A673 (cell line): ENCODE measurements at regions not wholly inside any gene's neighbourhood (a gene's known extent, or its start where the extent isn't known, plus 50 kb on each side); places are given as distances from the start of the nearest gene placed in this dataset.

Experiments used
- BruUV-seq: library from RNA; stranded (reverse); fragments of 400-500 nt; replicated peaks from 2 replicates; lab custom pipeline; 2021; lab: Mats Ljungman, UMichigan
- CTCF ChIA-PET: fragments of 300-600 bp; sonication (Branson Sonifier 250); formaldehyde crosslinking; loops from one replicate; lab custom pipeline; 2022; ENCODE audit warnings: antibody characterized with exemption; lab: Charles Lee
- POLR2A ChIA-PET: fragments of 300-600 bp; sonication (Branson Sonifier 250); formaldehyde crosslinking; loops from one replicate; lab custom pipeline; 2022; ENCODE audit warnings: antibody characterized with exemption; ENCODE audit not compliant: low non-redundant PET; lab: Charles Lee
- DNase-seq: peaks from one replicate; pipeline ENCODE4 v3.0.0-alpha.2; 2015; ENCODE audit warnings: low spot score
- H3K27ac ChIP-seq: fragments of 200-600 bp; sonication (generic); 2 replicates; pipeline ENCODE4 v1.5.1; 2016; ENCODE audit warnings: mixed run types, low read depth, mild to moderate bottlenecking, mixed read lengths, antibody characterized with exemption, low read length; ENCODE audit not compliant: poor library complexity, severe bottlenecking
- H3K27me3 ChIP-seq: fragments of 200-600 bp; sonication (generic); replicated peaks from 2 replicates; pipeline ENCODE4 v1.6.1; 2017; ENCODE audit warnings: mixed run types, low read depth, mild to moderate bottlenecking, mixed read lengths, antibody characterized with exemption, low read length; ENCODE audit not compliant: insufficient read depth, poor library complexity
- H3K36me3 ChIP-seq: fragments of 200-600 bp; sonication (generic); 2 replicates; pipeline ENCODE4 v1.6.1; 2016; ENCODE audit warnings: mixed run types, mild to moderate bottlenecking, mixed read lengths, antibody characterized with exemption, low read length; ENCODE audit not compliant: insufficient read depth, poor library complexity, severe bottlenecking
- H3K4me1 ChIP-seq: fragments of 200-600 bp; sonication (generic); 2 replicates; pipeline ENCODE4 v1.6.1; 2017; ENCODE audit warnings: mixed run types, mild to moderate bottlenecking, mixed read lengths, antibody characterized with exemption, low read length; ENCODE audit not compliant: insufficient read depth, poor library complexity, severe bottlenecking
- H3K4me3 ChIP-seq: fragments of 200-600 bp; sonication (generic); 2 replicates; pipeline ENCODE4 v1.5.1; 2016; ENCODE audit warnings: low read depth, mixed run types, mild to moderate bottlenecking, mixed read lengths, low read length; ENCODE audit not compliant: poor library complexity, severe bottlenecking
- H3K9me3 ChIP-seq: fragments of 200-600 bp; sonication (generic); 2 replicates; pipeline ENCODE4 v1.6.1; 2016; ENCODE audit warnings: mixed run types, low read depth, mild to moderate bottlenecking, mixed read lengths, antibody characterized with exemption, low read length; ENCODE audit not compliant: poor library complexity, severe bottlenecking
- EZH2 ChIP-seq: fragments of 200-600 bp; sonication (generic); IDR thresholded peaks from 2 replicates; pipeline ENCODE4 v1.6.1; 2017; ENCODE audit warnings: borderline replicate concordance, low read depth, mild to moderate bottlenecking, mixed read lengths, antibody characterized with exemption, low read length; ENCODE audit not compliant: poor library complexity, severe bottlenecking
- intact Hi-C: fragments of 100-400 bp; cut with micrococcal nuclease; formaldehyde crosslinking; loops from one replicate; pipeline ENCODE4 v1.10.0; 2022; ENCODE audit not compliant: unreplicated experiment
- TF ChIP-seq, protein P1 (sequence below): fragments of 300-800, 200-600 bp; sonication (generic); conservative IDR thresholded peaks from 2 replicates; pipeline ENCODE4 v1.5.1; 2017; ENCODE audit warnings: low read depth, mild to moderate bottlenecking, antibody characterized with exemption, low read length, moderate library complexity, mixed read lengths

DNA sequence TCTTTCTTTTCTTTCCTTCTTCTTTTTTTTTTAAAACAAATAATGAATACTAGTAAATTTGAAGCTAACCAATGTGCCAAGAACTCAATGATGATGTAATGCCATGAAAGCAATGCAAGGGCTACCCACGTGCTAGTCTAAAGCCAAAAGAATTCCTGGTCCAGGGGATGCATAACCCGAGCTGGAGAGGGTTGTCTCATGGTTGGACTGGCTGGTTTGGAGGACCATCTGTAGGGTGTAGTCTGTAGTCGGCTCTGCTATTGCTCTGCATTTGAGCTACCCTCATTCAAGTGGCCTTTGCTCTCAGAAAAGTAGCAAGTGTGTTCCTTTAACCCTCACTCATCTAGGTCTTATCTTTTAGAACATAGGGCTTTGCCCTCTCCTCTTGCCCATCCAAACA lies 469.6 kb upstream of the CELF4 start:
- no peaks in the 10 kb centered on the region for H3K36me3 ChIP-seq
- no peak for TF ChIP-seq EZH2
- TF ChIP-seq, protein P1, sequence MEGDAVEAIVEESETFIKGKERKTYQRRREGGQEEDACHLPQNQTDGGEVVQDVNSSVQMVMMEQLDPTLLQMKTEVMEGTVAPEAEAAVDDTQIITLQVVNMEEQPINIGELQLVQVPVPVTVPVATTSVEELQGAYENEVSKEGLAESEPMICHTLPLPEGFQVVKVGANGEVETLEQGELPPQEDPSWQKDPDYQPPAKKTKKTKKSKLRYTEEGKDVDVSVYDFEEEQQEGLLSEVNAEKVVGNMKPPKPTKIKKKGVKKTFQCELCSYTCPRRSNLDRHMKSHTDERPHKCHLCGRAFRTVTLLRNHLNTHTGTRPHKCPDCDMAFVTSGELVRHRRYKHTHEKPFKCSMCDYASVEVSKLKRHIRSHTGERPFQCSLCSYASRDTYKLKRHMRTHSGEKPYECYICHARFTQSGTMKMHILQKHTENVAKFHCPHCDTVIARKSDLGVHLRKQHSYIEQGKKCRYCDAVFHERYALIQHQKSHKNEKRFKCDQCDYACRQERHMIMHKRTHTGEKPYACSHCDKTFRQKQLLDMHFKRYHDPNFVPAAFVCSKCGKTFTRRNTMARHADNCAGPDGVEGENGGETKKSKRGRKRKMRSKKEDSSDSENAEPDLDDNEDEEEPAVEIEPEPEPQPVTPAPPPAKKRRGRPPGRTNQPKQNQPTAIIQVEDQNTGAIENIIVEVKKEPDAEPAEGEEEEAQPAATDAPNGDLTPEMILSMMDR = no peak
- BruUV-seq = no TSS peak
- no peak overlapping the region for H3K4me3 ChIP-seq
- DNase-seq = no peak
- no peak overlapping the region for H3K27ac ChIP-seq
- ChIA-PET POLR2A (no interaction called here), CTCF (no interaction called here)
- no peaks in the 10 kb centered on the region for H3K27me3 ChIP-seq
- H3K9me3 ChIP-seq = no peaks in the 10 kb centered on the region
- intact Hi-C loops = no loop called here
- H3K4me1 ChIP-seq = no peaks in the 10 kb centered on the region

DNA sequence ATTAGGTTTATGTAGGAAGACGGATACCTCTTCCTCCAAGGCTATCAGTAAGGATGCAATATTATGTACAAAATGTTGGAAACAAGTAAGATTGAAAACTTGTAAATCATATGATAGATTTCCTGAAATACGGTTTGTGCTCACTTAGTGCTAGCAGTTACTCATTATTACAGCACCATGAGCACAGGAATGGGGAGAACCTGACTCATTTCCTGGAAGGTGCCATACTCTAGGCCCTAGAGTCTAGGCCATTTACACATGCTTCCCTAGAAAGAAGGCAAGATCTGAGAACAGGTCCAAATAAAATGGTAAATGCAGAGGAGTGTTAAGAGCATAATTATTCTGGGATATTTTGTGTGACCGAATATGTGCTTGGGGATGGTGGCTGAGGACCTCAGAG lies 467.7 kb upstream of the CELF4 start:
- Histone ChIP-seq H3K9me3 (no peaks in the 10 kb centered on the region), H3K27ac (no peak overlapping the region), H3K36me3 (no peaks in the 10 kb centered on the region), H3K4me3 (no peak overlapping the region), H3K27me3 (no peaks in the 10 kb centered on the region), H3K4me1 (no peaks in the 10 kb centered on the region)
- intact Hi-C loops = no loop called here
- TF ChIP-seq, protein P1 = no peak
- TF ChIP-seq EZH2 = no peak
- CTCF ChIA-PET = no interaction called here
- DNase-seq = no peak
- POLR2A ChIA-PET = no interaction called here
- no TSS peak for BruUV-seq

DNA sequence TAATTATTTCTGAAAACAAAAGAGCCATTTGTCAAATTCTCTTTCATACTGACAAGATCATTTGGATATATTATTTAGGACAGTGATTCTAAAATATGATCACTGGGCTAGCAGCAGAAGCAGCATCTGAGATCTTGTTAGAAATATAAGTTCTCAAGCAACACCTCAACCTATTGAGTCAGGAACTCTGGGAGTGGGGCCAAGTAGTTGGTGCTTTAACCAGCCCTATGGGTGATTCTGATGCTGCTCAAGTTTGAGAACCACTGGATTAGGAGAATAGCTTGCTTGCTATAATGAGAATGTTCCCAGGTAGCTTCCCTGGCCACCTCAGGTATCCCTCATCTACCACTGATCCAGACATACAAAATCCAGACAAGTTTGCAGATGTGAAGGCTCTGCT lies 466.9 kb upstream of the CELF4 start:
- no peak for DNase-seq
- H3K36me3 ChIP-seq = no peaks in the 10 kb centered on the region
- ChIA-PET POLR2A (no interaction called here), CTCF (no interaction called here)
- BruUV-seq = no TSS peak
- H3K27ac ChIP-seq = no peak overlapping the region
- no peak overlapping the region for H3K4me3 ChIP-seq
- no peaks in the 10 kb centered on the region for H3K4me1 ChIP-seq
- TF ChIP-seq EZH2 = no peak
- TF ChIP-seq, protein P1 = no peak
- no peaks in the 10 kb centered on the region for H3K27me3 ChIP-seq
- intact Hi-C loops = no loop called here
- H3K9me3 ChIP-seq = no peaks in the 10 kb centered on the region
